HG03432 (cell line): ENCODE measurements at regions not wholly inside any gene's neighbourhood (a gene's known extent, or its start where the extent isn't known, plus 50 kb on each side); places are given as distances from the start of the nearest gene placed in this dataset.
"Not testable (repeated sequence)": the region's sequence is repeated elsewhere in the genome, so short reads cannot be mapped to it uniquely, and the experiment has no call there.

Source experiments
- ATAC-seq: cut with Tn5 transposase; IDR thresholded peaks from one replicate; pipeline ENCODE4 v1.9.1; 2021; ENCODE audit warnings: mild to moderate bottlenecking, moderate library complexity; ENCODE audit not compliant: unreplicated experiment

DNA sequence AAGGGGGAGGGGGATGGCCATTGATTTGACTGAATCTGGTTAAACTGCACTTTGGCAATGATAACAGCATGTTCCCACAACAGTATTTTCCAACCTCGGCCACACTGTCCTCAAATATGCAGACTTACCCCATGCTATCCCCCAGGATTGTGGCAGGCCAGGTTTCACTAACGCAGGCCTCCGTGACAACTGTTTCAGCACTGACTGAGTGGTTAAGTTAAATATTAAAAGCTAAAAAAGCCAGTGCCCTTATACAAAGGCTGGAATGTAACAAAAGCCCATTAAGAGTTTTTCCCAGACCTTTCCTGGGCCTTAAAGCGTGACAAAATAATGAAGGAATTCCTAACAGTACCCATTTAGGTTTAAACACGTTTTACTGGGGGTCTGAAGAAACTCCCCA, 202.9 kb downstream of the USP25 start:
- no peak for ATAC-seq

DNA sequence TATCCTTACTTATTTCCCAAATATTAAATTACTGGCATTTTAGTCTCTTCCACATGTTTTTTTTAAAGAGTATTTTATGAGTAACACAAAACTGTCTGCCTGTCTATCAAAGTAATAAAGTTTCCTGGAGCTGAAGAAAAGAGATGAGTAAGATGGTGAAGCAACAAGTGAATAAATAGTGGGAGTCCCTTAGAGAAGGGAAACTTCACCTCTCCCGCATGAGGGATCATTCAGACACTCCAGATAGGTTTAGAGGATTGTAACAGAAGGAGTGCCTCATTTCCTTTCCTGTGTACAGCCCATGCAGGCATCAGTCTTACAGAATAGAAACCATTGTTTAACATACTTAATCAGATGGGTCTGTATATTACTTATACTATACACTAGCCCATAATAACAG, 205.7 kb downstream of the USP25 start:
- no peak for ATAC-seq

DNA sequence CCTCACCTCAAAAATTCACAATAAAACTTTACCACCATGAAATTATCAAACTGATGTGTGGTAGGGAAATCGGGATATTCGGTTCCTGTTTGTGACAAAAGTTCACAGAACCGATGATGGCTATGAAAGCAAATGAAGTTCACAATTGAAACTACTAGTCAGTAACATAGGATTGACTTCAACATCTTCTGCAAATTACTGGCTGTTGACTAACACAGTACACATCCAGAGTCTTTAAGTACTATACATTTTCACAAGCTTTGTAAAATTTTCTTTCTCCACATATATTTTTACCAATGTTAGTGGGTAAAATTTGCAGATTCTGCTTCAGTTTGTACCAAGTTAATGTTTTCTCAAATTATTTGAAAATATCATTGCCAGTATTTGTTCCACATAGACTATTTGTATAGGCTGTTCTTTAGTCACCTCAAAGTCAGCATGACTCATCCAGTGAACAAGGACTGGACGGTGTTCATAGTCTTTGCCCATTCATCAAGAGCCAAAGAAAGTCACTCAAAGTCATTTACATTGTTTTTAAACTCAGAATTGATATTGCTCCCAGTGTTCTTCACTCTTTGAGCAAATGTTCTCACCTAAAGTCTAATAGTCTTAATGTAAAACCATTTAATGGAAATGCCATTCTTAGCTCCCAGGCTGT, 213.4 kb downstream of the USP25 start:
- ATAC-seq, result no peak

DNA sequence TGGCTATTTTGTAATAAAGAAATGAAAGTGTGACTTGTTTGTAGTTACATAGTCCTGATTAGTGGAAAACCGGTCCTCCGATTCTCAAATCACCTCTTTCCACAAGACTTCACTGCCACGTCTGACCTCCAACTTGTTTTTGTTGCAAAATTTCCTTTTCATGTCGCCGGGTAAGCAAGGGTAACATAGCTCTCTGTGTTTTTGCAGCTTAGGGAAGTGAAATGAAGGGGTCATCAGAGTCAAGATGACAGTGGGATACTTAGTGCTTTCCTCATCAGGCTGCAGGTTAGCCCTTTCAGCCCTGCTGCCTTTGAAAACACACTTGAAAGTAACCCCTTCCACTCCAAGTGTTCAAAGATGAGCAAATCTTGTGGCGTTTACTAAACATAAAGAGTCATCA, 217.9 kb downstream of the USP25 start:
- ATAC-seq, result no peak

DNA sequence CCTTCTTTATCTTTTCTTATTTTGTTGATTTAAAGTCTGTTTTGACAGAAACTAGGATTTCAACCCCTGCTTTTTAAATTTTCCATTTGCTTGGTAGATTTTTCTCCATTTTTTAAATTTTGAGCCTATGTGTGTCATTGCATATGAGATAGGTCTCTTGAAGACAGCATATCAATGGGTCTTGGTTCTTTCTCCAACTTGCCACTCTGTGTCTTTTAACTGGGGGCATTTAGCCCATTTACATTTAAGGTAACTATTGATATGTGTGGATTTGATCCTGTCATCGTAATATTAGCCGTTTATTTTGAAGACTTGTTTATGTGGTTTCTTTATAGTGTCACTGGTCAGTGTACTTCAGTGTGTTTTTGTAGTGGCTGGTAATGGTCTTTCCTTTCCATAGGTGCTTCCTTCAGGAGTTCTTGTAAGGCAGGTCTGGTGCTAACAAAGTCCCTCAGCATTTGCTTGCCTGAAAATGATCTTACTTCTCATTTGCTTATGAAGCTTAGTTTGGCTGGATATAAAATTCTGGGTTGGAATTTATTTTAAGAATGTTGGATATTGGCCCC, 223.9 kb downstream of the USP25 start:
- ATAC-seq, result no peak

DNA sequence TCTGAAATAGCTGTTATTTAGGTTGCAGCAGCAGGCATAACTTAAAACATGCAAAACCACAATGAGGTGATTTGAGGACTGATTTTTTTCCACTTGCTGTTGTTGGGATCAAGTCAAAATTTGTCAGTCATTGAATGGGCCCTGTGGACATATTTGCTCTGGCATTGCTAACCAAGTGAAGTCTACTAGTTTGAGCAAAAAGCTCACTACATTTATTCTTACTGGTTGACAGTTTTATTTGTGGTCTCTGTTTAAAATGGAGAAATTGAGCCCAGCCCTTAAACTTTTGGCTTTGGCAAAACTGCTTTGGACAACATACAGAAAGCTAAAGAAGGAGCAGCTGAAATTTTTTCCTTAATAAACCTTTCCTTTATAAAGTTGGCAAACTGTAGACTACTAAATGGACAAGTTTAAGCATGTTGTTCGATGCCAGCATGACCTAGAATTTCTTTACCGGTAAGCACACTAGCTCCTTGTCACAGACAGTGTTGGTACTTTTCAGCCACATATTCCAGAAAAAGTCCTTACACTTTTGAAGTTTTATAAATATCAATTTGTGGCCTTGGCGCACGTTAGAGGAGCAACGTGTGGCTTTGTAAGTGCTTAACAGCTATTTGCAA, 234.6 kb downstream of the USP25 start:
- no peak for ATAC-seq

- no peak for ATAC-seq
Measured at GRCh38 chr21:15966231-15966630, 236.4 kb downstream of the USP25 start.

DNA sequence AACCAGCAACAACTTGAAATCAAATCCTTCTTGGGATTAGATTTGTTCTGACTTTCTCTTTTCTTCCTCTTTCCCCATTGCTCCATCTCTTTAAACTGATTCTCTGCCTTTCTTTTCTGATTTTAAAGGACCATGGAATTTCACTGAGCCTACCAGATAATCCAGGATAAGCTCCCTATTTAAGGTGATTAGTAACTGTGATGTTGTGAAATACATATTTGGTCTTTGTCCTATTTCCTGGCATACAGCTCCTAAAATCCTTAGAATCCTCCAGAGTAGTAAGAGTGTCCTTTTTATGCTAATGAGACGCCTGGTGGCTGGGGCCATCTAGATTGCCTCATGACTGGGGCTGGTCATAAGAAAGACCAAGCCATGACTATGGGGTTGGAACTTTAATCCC, 236.9 kb downstream of the USP25 start:
- ATAC-seq, result no peak

DNA sequence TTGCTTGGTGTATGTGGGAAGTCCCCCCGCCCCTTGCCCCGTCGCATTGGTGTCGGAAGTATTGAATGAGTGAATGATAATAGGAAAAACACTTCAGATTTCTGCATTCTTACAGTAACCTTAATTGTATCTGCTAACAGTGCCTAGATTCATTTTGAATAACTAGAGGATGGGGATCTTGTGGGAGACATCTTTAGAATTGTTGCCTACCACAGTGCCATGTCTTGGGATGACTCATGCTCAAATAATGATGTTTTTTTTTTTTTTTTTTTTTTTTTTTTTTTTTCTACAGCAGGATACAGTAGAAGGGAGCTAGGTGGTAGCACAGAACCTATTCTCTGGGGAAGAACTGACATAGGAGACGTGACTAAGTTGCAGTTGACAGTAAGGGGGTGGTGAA, 237.9 kb downstream of the USP25 start:
- ATAC-seq, result no peak

- ATAC-seq, result no peak
Measured at GRCh38 chr21:15968776-15969310, 239.1 kb downstream of the USP25 start.

- no peak for ATAC-seq
Measured at GRCh38 chr21:15976807-15977206, 247.0 kb downstream of the USP25 start.

DNA sequence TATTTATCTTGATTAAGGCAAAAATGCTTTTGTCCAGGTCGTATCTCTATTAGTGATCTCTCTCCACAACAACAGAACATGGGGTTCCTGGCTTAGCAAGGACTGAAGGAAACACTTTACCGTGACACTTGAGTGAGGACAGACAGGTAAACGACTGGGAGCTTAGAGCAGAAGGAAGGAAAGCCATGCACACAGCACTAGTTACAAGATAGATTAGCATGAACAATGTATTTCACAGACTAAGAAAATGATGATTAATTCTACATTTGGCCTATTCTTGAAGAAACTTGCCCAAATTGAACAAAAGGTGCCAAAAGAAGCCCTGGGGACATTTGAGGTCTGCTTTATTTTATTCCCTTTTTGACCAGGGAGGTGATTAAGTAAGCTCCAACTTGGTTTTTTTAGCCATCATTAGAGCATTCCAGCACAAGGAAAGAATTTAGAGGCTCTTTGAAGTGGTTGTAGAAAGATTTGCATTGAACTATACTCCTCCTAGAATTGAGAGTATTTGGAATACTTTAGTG, 248.5 kb downstream of the USP25 start:
- ATAC-seq, result no peak

- ATAC-seq, result not testable (repeated sequence)
Measured at GRCh38 chr21:15979493-15979892, 249.7 kb downstream of the USP25 start.

DNA sequence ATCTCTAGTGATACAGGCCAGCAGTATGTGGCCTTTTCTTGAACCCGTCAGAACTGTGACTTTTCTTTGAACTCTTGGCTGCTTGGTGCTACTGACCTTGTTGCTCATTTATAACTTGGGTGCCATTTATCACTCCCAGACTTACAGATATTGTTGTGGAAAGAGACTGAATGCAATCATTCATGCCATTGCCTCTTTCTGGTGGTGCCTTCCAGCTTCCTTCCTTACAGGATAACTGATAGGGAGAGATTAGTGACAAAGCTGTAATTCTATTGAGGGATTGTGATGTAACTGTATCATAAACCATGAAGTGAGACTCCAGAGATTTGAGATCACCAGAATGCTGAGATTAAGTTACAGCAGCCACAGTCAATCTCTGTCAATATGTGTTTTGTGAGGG, 256.5 kb downstream of the USP25 start:
- ATAC-seq, result no peak

DNA sequence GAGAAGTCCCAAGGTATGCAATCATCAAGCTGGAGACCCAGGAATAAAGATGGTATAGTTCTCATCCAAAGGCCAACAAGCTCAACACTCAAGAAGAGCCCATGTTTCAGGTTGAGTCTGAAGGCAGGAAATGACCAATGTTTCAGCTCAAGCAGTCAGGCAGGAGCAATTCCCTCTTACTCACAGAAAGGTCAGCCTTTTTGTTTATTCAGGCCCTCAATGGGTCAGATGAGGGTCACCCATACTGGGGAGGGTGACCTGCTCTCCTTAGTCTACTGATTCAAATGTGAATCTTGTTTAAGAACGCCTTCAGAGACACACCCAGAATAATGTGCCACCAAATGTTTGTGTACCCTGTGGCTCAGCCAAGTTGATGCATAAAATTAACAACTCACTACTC, 262.4 kb downstream of the USP25 start:
- no peak for ATAC-seq

- no peak for ATAC-seq
Measured at GRCh38 chr21:15993951-15994350, 264.2 kb downstream of the USP25 start.

DNA sequence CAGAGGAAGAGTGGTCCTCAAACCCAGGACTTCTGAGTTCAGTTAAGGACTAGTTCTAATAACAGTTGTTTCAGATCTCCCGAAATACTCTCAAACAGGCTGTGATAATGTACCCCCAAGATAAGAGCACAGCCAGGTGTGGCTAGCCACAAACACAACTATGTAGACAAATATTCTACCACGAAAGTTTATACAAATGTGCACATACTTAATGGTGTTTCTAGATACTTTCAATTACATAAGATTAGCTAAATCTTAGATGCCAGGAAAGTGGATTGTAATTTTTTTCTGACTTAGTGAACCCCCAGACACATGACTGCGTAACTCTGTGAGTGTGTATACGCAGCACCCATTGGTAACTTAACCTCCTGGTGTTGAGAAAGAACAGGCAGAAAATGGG, 270.0 kb downstream of the USP25 start:
- ATAC-seq, result no peak

GRCh38 chr21:16002874-16003466, 273.2 kb downstream of the USP25 start:
- ATAC-seq, result no peak

GRCh38 chr21:16004086-16004485, 274.3 kb downstream of the USP25 start:
- ATAC-seq, result no peak

DNA sequence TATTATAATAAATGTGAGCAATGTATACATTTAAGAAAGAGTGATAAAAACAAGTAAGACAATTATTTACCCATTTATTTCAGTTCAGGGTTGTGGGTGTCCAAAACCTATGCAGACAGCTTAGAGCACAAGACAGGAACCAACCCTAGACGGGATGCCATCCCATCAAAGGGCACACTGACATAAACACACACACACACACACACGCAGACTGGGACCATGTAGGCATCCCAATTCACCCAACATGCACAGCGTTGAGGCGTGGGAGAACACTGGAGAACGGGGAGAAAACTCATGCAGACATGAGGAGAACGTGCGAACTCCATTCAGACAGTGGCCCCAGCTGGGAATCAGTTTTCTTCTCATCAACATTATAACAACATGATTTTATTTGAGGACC, 274.7 kb downstream of the USP25 start:
- ATAC-seq, result no peak

- no peak for ATAC-seq
Measured at GRCh38 chr21:16005996-16006395, 276.2 kb downstream of the USP25 start.

DNA sequence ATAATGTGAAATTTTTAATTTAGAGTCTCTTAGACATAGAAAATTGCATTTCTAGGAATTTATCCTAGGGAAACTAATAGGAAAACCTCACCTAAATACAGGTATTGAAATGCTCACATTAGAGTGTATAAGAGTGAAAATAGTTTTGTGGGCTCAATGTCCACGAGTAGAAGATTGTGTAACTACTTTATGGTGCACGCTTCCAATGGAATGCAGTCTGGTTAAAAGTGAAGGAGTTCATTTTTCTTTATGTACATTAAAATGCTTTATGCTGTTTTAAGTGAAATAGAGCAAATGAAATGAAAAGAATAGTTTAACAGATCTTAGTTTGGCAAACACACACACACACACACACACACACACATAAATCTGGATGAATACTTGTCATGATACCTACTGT, 278.2 kb downstream of the USP25 start:
- no peak for ATAC-seq
